Testis (tissue), 2 donors: ENCODE measurements at regions not wholly inside any gene's neighbourhood (a gene's known extent, or its start where the extent isn't known, plus 50 kb on each side); places are given as distances from the start of the nearest gene placed in this dataset.

Source experiments
- CTCF ChIP-seq, 3 experiments: fragments of 450-650 bp in 2 of 3; fragments of 200-600 bp in 1 of 3; sonication (generic) in 1 of 3; IDR thresholded peaks; one replicate each; pipeline ENCODE4 v1.5.1; 2016 to 2019; ENCODE audit warnings: antibody characterized with exemption in 3 of 3, mild to moderate bottlenecking in 2 of 3, moderate library complexity in 1 of 3
- POLR2A ChIP-seq: fragments of 450-650 bp; IDR thresholded peaks from one replicate; pipeline ENCODE4 v1.6.1; 2017; ENCODE audit warnings: antibody characterized with exemption, mild to moderate bottlenecking, moderate library complexity

GRCh38 chr5:163631856-163632255 is 126.4 kb downstream of the MAT2B start:
- TF ChIP-seq CTCF (IDR thresholded peaks at IDR 0.05) (no peak), POLR2A (no peak)
